ENCODE measurements at regions not wholly inside any gene's neighbourhood (a gene's known extent, or its start where the extent isn't known, plus 50 kb on each side); places are given as distances from the start of the nearest gene placed in this dataset.

DNA sequence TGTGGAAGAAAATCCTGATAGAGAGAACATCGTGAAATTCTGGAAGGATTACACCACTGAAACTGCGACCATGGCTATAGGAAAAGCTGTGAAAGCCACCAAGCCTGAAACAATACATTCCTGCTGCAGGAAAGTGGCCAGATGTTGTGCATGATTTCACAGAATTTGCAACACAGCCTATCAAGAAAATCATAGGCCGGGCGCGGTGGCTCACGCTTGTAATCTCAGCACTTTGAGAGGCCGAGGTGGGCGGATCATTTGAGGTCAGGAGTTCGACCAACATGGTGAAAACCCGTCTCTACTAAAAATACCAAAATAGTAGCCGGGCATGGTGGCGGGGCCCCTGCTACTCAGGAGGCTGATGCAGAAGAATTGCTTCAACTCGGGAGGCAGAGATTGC is 360.2 kb downstream of the CDH7 start:
- TF ChIP-seq, protein P1, sequence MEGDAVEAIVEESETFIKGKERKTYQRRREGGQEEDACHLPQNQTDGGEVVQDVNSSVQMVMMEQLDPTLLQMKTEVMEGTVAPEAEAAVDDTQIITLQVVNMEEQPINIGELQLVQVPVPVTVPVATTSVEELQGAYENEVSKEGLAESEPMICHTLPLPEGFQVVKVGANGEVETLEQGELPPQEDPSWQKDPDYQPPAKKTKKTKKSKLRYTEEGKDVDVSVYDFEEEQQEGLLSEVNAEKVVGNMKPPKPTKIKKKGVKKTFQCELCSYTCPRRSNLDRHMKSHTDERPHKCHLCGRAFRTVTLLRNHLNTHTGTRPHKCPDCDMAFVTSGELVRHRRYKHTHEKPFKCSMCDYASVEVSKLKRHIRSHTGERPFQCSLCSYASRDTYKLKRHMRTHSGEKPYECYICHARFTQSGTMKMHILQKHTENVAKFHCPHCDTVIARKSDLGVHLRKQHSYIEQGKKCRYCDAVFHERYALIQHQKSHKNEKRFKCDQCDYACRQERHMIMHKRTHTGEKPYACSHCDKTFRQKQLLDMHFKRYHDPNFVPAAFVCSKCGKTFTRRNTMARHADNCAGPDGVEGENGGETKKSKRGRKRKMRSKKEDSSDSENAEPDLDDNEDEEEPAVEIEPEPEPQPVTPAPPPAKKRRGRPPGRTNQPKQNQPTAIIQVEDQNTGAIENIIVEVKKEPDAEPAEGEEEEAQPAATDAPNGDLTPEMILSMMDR (IDR thresholded peaks at IDR 0.05), result no peak
- TF ChIP-seq EP300 (IDR thresholded peaks at IDR 0.05) (no peak), POLR2A (IDR thresholded peaks at IDR 0.05) (no peak), POLR2AphosphoS5 (IDR thresholded peaks at IDR 0.05) (no peak)
